Panc1 (cell line): ENCODE measurements at regions not wholly inside any gene's neighbourhood (a gene's known extent, or its start where the extent isn't known, plus 50 kb on each side); places are given as distances from the start of the nearest gene placed in this dataset.

ENCODE experiments used
- ATAC-seq: fragments of 200-7000 bp; cut with Tn5 transposase; 2 replicates; pipeline ENCODE4 v1.9.1; 2020; ENCODE audit warnings: mild to moderate bottlenecking, moderate library complexity
- BruUV-seq: library from RNA; stranded (reverse); fragments of 400-500 nt; replicated peaks from 2 replicates; lab custom pipeline; 2021; lab: Mats Ljungman, UMichigan
- CTCF ChIA-PET: fragments of 300-600 bp; sonication (Branson Sonifier 250); formaldehyde crosslinking; loops from one replicate; lab custom pipeline; 2022; ENCODE audit warnings: antibody characterized with exemption; lab: Charles Lee
- POLR2A ChIA-PET: fragments of 300-600 bp; sonication (Branson Sonifier 250); formaldehyde crosslinking; loops from one replicate; lab custom pipeline; 2022; ENCODE audit warnings: antibody characterized with exemption; lab: Charles Lee
- DNase-seq: peaks from one replicate; pipeline ENCODE4 v3.0.0-alpha.2; 2010; ENCODE audit warnings: low read depth, low spot score
- H3K27ac ChIP-seq: 2 replicates; pipeline ENCODE4 v1.5.1; 2011; ENCODE audit warnings: mild to moderate bottlenecking, low read length, inconsistent platforms
- H3K27me3 ChIP-seq: fragments of 200-500 bp; sonication (Bioruptor generic); 2 replicates; pipeline ENCODE4 v1.6.0; 2014; ENCODE audit warnings: low read length, inconsistent platforms; ENCODE audit not compliant: control insufficient read depth, insufficient read depth
- H3K36me3 ChIP-seq: fragments of 200-500 bp; sonication (Bioruptor generic); 2 replicates; pipeline ENCODE4 v1.5.1; 2014; ENCODE audit warnings: inconsistent platforms, mild to moderate bottlenecking, low read length, moderate library complexity; ENCODE audit not compliant: control insufficient read depth, insufficient read depth
- H3K4me1 ChIP-seq: 2 replicates; pipeline ENCODE4 v1.5.1; 2011; ENCODE audit warnings: inconsistent platforms, mild to moderate bottlenecking, low read length, moderate library complexity; ENCODE audit not compliant: control insufficient read depth, insufficient read depth
- H3K4me3 ChIP-seq, 2 experiments: 2 replicates each; pipeline ENCODE4 v1.5.1; 2011 to 2012; ENCODE audit warnings: low read depth in 2 of 2, low read length in 2 of 2, mild to moderate bottlenecking in 2 of 2, inconsistent platforms in 1 of 2, moderate library complexity in 1 of 2
- H3K9me3 ChIP-seq: fragments of 200-500 bp; sonication (Bioruptor generic); 2 replicates; pipeline ENCODE4 v1.5.1; 2014; ENCODE audit warnings: low read depth, mild to moderate bottlenecking, inconsistent platforms, low read length, moderate library complexity; ENCODE audit not compliant: control insufficient read depth, insufficient read depth
- POLR2AphosphoS5 ChIP-seq: IDR thresholded peaks from 2 replicates; pipeline ENCODE4 v1.6.1; 2012; ENCODE audit warnings: mild to moderate bottlenecking, low read depth, low read length, moderate library complexity
- REST ChIP-seq, 2 experiments: IDR thresholded peaks; 2 replicates each; pipeline ENCODE4 v1.6.1; 2011 to 2012; ENCODE audit warnings: low read depth in 2 of 2, control low read depth in 1 of 2, low read length in 1 of 2, mild to moderate bottlenecking in 1 of 2, moderate library complexity in 1 of 2; ENCODE audit not compliant: insufficient read depth in 1 of 2
- SIN3A ChIP-seq: IDR thresholded peaks from 2 replicates; pipeline ENCODE4 v1.6.1; 2012; ENCODE audit warnings: low read depth, mild to moderate bottlenecking, low read length, moderate library complexity, borderline replicate concordance; ENCODE audit not compliant: insufficient read depth
- TCF7L2 ChIP-seq: IDR thresholded peaks from 2 replicates; pipeline ENCODE4 v1.6.1; 2011; ENCODE audit warnings: mild to moderate bottlenecking, low read depth, low read length, inconsistent platforms
- in situ Hi-C: cut with HindIII; loops from 2 replicates; pipeline ENCODE4 v1.10.0; 2016; ENCODE audit warnings: low sequenced_read_pairs, low pct_unique_long_range_greater_than_20kb
- intact Hi-C: fragments of 100-400 bp; cut with micrococcal nuclease; formaldehyde crosslinking; loops from one replicate; pipeline ENCODE4 v1.10.0; 2022; ENCODE audit not compliant: unreplicated experiment
- TF ChIP-seq, protein P1 (sequence below): fragments of 450-650 bp; IDR thresholded peaks from 2 replicates; pipeline ENCODE4 v1.5.1; 2017; ENCODE audit warnings: mild to moderate bottlenecking

- TF ChIP-seq TCF7L2 (no peak), SIN3A (no peak), POLR2AphosphoS5 (no peak), REST (IDR thresholded peaks at IDR 0.05; ENCODE audit: insufficient read depth in 1 of 2, low read depth in 2 of 2, low read length in 1 of 2) (no peak)
- TF ChIP-seq, protein P1, sequence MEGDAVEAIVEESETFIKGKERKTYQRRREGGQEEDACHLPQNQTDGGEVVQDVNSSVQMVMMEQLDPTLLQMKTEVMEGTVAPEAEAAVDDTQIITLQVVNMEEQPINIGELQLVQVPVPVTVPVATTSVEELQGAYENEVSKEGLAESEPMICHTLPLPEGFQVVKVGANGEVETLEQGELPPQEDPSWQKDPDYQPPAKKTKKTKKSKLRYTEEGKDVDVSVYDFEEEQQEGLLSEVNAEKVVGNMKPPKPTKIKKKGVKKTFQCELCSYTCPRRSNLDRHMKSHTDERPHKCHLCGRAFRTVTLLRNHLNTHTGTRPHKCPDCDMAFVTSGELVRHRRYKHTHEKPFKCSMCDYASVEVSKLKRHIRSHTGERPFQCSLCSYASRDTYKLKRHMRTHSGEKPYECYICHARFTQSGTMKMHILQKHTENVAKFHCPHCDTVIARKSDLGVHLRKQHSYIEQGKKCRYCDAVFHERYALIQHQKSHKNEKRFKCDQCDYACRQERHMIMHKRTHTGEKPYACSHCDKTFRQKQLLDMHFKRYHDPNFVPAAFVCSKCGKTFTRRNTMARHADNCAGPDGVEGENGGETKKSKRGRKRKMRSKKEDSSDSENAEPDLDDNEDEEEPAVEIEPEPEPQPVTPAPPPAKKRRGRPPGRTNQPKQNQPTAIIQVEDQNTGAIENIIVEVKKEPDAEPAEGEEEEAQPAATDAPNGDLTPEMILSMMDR, result no peak
- no peaks in the 10 kb centered on the region for H3K36me3 ChIP-seq
- POLR2A ChIA-PET, result no interaction called here
- no TSS peak for BruUV-seq
- H3K4me1 ChIP-seq, result no peaks in the 10 kb centered on the region
- no peak overlapping the region for H3K27ac ChIP-seq
- H3K4me3 ChIP-seq, result no peak overlapping the region
- no peaks in the 10 kb centered on the region for H3K9me3 ChIP-seq
- intact Hi-C loops (no loop called here), in situ Hi-C loops (no loop called here)
- DNase-seq, result no peak
- CTCF ChIA-PET, result no interaction called here
- ATAC-seq, result no peak
- H3K27me3 ChIP-seq, result no peaks in the 10 kb centered on the region; the same call in 1 of the 2 replicates
These were observed 239.7 kb upstream of the NOCT start for GRCh38 chr4:138775890-138776289.

DNA sequence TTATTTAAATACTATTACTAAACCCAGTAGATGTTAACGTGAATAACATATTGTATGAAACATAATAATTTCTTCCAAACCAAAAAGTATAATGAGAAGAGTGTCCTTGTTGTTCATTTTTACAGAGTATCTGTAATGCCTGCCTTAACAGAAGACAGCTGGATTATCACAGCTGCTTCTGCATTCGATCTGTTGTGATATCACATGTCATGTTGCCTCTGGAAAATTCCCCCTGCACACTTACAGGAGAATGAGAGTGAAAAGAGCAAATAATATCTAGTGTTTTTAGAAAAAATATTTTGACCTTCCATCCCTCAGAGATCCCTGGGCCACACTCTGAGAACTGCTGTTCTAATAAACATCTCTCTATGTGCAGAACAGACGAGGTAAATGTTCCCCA is 240.1 kb upstream of the NOCT start:
- in situ Hi-C loops, result no loop called here
- intact Hi-C loops, result no loop called here
- BruUV-seq, result no TSS peak
- POLR2A ChIA-PET, result no interaction called here
- Histone ChIP-seq H3K9me3 (no peaks in the 10 kb centered on the region), H3K4me3 (no peak overlapping the region), H3K27ac (no peak overlapping the region), H3K36me3 (no peaks in the 10 kb centered on the region), H3K4me1 (no peaks in the 10 kb centered on the region), H3K27me3 (no peaks in the 10 kb centered on the region; the same call in 1 of the 2 replicates)
- no peak for TF ChIP-seq SIN3A
- no peak for TF ChIP-seq TCF7L2
- no peak for TF ChIP-seq REST (IDR thresholded peaks at IDR 0.05; ENCODE audit: insufficient read depth in 1 of 2, low read depth in 2 of 2, low read length in 1 of 2)
- TF ChIP-seq POLR2AphosphoS5, result no peak
- TF ChIP-seq, protein P1, result no peak
- DNase-seq (no peak), ATAC-seq (no peak)
- CTCF ChIA-PET, result no interaction called here
